SK-N-SH (cell line): ENCODE measurements at regions not wholly inside any gene's neighbourhood (a gene's known extent, or its start where the extent isn't known, plus 50 kb on each side); places are given as distances from the start of the nearest gene placed in this dataset.

Experiments used
- CTCF ChIP-seq: fragments of 200-600 bp; sonication (generic); IDR thresholded peaks from 2 replicates; pipeline ENCODE4 v1.6.1; 2017; ENCODE audit warnings: antibody characterized with exemption, mild to moderate bottlenecking, moderate library complexity
- EP300 ChIP-seq, 2 experiments: IDR thresholded peaks; 2 replicates each; pipeline versions ENCODE4 v1.4.0 to v1.6.1; 2012; ENCODE audit warnings: borderline replicate concordance in 1 of 2, low read depth in 1 of 2, low read length in 1 of 2
- GABPA ChIP-seq: IDR thresholded peaks from 2 replicates; pipeline ENCODE4 v1.4.0; 2012; ENCODE audit warnings: low read depth, mild to moderate bottlenecking
- JUND ChIP-seq: IDR thresholded peaks from 2 replicates; pipeline ENCODE4 v1.4.0; 2012
- MXI1 ChIP-seq: IDR thresholded peaks from 2 replicates; pipeline ENCODE4 v1.6.1; 2012; ENCODE audit warnings: mild to moderate bottlenecking, low read depth, low read length, improper control_type of control experiment
- NFIC ChIP-seq: IDR thresholded peaks from 2 replicates; pipeline ENCODE4 v1.4.0; 2012; ENCODE audit warnings: borderline replicate concordance
- SMC3 ChIP-seq: IDR thresholded peaks from 2 replicates; pipeline ENCODE4 v1.6.1; 2012; ENCODE audit warnings: low read depth, low read length, improper control_type of control experiment
- TAF1 ChIP-seq: IDR thresholded peaks from 2 replicates; pipeline ENCODE4 v1.6.1; 2012; ENCODE audit warnings: low read depth, mild to moderate bottlenecking, low read length, moderate library complexity, borderline replicate concordance
- USF1 ChIP-seq: IDR thresholded peaks from 2 replicates; pipeline ENCODE4 v1.4.0; 2012; ENCODE audit warnings: low read depth, borderline replicate concordance
- YY1 ChIP-seq: IDR thresholded peaks from 2 replicates; pipeline ENCODE4 v1.4.0; 2012; ENCODE audit warnings: low read depth, mild to moderate bottlenecking

GRCh38 chr15:87757084-87757483 lies 499.5 kb downstream of the NTRK3 start:
- TF ChIP-seq CTCF = no peak
- no peak for TF ChIP-seq USF1
- TF ChIP-seq TAF1 = no peak
- TF ChIP-seq YY1 = no peak
- no peak for TF ChIP-seq MXI1
- no peak for TF ChIP-seq EP300 (IDR thresholded peaks at IDR 0.05; ENCODE audit: borderline replicate concordance in 1 of 2, low read depth in 1 of 2, low read length in 1 of 2)
- no peak for TF ChIP-seq JUND
- TF ChIP-seq SMC3 = no peak
- TF ChIP-seq GABPA = no peak
- TF ChIP-seq NFIC = no peak
